ENCODE measurements at regions not wholly inside any gene's neighbourhood (a gene's known extent, or its start where the extent isn't known, plus 50 kb on each side); places are given as distances from the start of the nearest gene placed in this dataset.

DNA sequence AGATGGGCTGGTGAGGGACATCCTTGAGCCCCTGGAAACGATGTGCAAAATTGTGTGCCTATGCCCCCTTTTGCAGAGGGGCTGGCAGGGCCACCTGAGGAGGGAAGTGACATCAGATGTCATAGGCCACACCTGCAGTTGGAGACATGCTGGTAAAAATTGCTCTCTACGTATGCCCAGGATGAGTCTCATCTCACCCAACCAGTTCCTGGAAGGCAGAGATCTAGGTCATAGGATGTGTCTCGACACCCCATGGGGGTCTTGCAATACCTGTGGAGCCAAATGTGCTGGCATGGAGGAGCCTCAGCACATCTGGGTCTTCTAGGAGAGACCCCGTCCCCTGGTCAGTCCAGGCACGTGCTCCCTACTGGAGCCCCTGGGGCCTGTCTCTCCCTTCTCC lies 96.5 kb upstream of the TLE3 start:
- TF ChIP-seq, protein P1, sequence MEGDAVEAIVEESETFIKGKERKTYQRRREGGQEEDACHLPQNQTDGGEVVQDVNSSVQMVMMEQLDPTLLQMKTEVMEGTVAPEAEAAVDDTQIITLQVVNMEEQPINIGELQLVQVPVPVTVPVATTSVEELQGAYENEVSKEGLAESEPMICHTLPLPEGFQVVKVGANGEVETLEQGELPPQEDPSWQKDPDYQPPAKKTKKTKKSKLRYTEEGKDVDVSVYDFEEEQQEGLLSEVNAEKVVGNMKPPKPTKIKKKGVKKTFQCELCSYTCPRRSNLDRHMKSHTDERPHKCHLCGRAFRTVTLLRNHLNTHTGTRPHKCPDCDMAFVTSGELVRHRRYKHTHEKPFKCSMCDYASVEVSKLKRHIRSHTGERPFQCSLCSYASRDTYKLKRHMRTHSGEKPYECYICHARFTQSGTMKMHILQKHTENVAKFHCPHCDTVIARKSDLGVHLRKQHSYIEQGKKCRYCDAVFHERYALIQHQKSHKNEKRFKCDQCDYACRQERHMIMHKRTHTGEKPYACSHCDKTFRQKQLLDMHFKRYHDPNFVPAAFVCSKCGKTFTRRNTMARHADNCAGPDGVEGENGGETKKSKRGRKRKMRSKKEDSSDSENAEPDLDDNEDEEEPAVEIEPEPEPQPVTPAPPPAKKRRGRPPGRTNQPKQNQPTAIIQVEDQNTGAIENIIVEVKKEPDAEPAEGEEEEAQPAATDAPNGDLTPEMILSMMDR (conservative IDR thresholded peaks at IDR 0.05; ENCODE audit: low read depth, low read length) = no peak
- TF ChIP-seq, protein P2, sequence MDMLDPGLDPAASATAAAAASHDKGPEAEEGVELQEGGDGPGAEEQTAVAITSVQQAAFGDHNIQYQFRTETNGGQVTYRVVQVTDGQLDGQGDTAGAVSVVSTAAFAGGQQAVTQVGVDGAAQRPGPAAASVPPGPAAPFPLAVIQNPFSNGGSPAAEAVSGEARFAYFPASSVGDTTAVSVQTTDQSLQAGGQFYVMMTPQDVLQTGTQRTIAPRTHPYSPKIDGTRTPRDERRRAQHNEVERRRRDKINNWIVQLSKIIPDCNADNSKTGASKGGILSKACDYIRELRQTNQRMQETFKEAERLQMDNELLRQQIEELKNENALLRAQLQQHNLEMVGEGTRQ (IDR thresholded peaks at IDR 0.05; ENCODE audit: low read depth, low read length) = no peak
- TF ChIP-seq NFE2L2 (IDR thresholded peaks at IDR 0.05; ENCODE audit: low read depth, low read length) (no peak), POLR2A (IDR thresholded peaks at IDR 0.05; ENCODE audit: low read depth, low read length) (no peak), RAD21 (IDR thresholded peaks at IDR 0.05; ENCODE audit: low read length) (no peak), FOS (IDR thresholded peaks at IDR 0.05; ENCODE audit: low read depth, low read length) (no peak), MAFK (IDR thresholded peaks at IDR 0.05; ENCODE audit: low read depth, low read length) (no peak), MXI1 (IDR thresholded peaks at IDR 0.05; ENCODE audit: borderline replicate concordance, low read depth, low read length) (no peak), SMC3 (IDR thresholded peaks at IDR 0.05; ENCODE audit: low read depth, low read length) (no peak)
- TF ChIP-seq, protein P3, sequence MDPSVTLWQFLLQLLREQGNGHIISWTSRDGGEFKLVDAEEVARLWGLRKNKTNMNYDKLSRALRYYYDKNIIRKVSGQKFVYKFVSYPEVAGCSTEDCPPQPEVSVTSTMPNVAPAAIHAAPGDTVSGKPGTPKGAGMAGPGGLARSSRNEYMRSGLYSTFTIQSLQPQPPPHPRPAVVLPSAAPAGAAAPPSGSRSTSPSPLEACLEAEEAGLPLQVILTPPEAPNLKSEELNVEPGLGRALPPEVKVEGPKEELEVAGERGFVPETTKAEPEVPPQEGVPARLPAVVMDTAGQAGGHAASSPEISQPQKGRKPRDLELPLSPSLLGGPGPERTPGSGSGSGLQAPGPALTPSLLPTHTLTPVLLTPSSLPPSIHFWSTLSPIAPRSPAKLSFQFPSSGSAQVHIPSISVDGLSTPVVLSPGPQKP (IDR thresholded peaks at IDR 0.05; ENCODE audit: borderline replicate concordance, low read depth, low read length) = no peak
